ENCODE measurements at regions not wholly inside any gene's neighbourhood (a gene's known extent, or its start where the extent isn't known, plus 50 kb on each side); places are given as distances from the start of the nearest gene placed in this dataset.
"Not testable (repeated sequence)": the region's sequence is repeated elsewhere in the genome, so short reads cannot be mapped to it uniquely, and the experiment has no call there.

- not testable (repeated sequence) for TF ChIP-seq CTCF (conservative IDR thresholded peaks at IDR 0.05); ZFX (IDR thresholded peaks at IDR 0.05)
Observed at GRCh38 chr7:69541779-69542432, 56.4 kb upstream of the AUTS2 start.

Data from C4-2B (cell line).